ENCODE measurements at regions not wholly inside any gene's neighbourhood (a gene's known extent, or its start where the extent isn't known, plus 50 kb on each side); places are given as distances from the start of the nearest gene placed in this dataset.

DNA sequence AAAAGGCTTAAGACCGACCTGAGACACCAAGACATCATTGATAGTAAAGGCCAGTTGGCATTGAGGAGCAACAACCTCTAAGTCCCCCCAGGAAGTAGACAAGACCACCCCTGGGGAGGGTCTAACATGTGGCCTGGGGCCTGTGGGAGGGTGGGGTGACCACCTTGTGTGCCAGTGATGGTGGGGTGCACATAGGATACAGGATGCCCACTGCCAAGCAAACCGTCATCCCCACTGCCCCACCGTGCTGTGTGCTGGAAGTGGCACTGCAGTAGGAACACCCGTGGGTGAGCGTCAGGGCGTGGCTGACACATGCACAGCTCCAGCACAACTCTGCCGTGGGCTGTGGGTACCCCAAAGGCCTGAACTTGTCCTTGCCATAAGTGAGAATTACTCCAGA is 84.3 kb upstream of the LGALSL start:
- no peak for DNase-seq (ENCODE audit: low spot score)

DNA sequence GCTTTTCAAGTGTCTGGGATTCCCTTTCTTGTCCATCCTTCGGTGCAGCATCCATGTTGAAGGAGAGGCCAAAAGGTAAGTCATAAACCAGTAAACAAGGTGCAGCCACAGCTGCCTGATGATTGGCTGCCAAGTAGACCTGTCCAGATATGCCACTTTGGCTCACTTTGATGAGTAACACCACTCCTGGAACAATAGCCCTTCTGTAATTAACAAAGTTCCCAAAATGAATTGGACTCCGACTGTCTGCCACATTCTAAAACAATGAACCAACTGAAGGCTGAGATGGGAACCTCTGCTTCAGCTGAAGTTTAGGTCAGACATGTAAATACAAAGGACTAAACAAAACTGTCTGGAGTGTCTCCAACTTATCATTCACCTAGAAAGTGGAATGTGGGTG is 82.2 kb upstream of the LGALSL start:
- peak; percentile 12 for DNase-seq (ENCODE audit: low spot score)

DNA sequence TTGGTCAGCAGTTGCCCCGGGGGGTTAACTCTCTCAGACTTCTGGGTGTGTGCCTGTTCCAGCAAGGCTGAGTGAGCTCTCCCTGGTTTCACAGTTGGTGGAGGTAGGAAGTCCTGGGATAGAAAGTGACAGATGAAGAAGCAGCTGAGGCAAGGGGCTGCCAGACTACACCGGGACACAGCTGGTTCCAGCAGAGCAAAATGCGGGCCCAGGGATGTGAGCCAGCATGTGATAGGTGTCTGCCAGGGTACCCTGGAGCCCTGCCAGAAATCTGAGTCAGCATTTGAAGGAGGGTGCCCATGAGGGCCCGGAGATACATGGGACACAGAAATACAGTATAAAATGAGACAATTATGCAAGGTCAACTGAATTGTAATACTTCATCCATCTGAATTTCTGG is 79.3 kb upstream of the LGALSL start:
- no peak for DNase-seq (ENCODE audit: low spot score)

DNA sequence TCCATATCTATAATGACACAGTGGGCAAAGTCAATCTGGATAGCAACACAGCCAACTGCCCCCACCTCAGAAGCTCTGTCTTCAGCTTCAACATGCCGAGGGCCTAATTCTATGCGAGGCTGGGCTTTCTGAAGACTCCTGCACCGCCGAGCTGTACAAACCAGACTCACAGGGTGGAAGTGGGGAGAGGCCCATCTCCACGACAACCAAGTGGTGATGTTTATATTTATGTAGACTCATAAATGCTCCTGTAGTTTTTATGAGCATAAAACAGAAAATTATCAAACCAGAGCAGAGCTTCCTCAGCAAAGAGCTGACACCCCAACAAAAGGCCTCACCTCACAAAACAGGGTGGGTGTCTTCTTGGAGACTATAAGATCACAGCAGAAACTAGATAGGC is 77.0 kb upstream of the LGALSL start:
- DNase-seq (ENCODE audit: low spot score): peak; percentile 48

DNA sequence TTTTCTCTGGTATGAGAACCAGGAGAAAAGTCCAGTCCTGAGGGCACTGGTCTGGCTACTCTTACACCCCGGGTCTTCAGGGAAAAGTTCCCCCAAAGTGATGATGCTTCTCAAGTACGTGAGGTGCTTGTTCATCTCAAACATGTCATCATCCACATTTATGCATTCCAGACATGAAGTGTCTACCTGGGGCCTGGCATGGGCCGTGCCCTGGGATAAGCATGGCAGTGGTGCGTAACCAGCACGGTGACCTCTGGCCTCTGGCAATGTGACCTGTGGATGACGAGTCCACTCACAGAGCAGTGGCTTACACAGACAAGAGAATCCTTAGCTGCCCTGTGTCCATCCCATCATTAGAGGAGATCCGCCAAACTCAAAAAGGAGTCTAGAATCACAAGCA is 74.8 kb upstream of the LGALSL start:
- DNase-seq (ENCODE audit: low spot score): no peak

DNA sequence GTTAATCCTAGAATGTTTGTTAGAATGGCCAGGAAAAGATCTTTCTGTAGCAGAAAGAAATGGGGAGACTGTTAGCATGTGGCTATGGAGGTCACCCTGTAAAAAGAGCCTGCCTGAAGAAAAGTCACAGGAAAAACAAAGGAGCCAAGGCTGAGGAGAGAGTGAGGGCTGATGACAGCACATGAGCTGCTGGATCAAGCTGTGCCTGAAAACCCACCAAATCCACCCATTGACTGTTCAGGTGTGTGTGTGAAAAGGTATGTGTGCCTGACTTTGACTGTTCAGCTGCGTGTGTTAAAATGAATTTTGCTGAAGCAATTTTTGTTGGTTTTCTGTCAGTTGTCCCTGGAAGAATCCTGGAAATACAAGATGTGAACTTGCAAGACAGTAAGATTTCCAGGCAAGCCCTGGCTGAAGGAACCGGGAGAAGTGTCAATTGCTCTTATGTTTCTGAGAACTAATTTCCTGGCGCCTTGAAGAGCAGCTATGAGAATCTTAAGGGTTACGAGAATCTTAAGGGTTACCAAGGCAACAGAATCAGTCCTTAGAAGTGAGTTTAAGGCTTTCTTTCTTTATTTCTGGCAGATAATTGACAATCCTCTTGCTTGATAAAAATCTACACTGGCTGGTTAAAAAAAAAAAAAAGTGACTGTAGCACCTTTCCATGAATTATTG is 73.0 kb upstream of the LGALSL start:
- no peak for DNase-seq (ENCODE audit: low spot score)

DNA sequence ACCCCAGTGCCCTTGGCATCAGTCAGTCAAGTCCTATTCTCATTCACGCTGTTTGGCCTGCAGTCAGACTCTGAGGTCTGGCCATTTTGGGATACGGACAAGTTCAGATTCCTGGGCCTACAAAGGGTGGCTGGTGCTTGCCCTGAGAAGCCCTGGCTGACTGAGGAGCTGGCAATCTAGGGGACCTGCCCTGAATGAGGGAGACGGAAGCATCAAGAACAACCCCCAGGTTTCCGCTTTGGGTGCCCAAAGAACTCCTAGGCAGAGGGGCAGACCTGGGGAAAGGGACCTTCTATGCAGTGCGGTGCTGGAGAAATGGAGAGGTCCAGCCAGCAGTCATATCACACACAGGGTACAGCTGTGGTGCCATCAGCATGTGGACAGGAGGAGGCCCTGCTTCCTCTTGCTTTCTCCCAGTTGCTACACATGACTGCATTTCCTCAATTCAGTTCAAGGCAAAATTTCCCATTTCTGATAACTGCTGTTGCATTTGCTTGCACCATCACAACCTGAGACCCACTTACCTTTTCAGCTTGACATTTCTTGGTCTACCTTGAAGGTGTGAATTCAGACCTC is 70.9 kb upstream of the LGALSL start:
- DNase-seq (ENCODE audit: low spot score): no peak

DNA sequence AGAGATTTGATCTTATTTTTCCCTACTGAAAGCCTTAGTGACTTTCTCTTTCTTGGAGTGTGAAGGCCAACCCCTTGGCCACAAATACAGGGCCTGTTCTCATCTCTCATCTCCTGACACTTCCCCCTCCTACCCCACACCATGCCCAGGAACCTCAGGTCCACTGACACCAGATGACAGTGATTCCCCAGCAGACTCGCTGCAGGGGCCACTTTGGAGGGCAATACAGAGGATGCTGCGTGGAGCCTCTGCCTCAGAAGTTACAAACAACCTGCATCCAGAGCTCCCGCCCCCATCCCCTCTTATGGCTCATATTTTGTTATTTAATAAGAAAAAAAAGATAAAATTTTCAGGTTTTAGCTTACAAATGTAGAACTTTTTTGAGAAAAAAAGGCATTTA is 70.1 kb upstream of the LGALSL start:
- DNase-seq (ENCODE audit: low spot score): no peak

DNA sequence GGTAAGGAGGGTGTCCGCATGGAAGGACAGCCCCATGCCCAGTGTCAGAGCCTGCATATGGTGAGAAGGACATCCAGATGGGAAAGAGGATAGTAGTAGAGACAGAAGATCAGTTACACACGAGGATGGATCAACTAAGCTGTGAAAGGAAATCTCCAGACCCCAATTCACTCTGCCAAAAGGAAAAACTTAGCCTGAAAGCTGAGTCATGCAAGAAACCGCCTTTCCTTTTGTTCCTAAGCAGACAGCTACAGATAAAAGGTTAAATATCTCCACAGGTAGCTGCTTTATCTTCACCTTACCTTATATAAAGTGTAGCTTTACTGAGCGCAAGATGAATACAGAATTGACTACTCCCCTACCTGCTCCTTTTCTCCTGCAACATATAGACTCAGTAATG is 67.3 kb upstream of the LGALSL start:
- no peak for DNase-seq (ENCODE audit: low spot score)

DNA sequence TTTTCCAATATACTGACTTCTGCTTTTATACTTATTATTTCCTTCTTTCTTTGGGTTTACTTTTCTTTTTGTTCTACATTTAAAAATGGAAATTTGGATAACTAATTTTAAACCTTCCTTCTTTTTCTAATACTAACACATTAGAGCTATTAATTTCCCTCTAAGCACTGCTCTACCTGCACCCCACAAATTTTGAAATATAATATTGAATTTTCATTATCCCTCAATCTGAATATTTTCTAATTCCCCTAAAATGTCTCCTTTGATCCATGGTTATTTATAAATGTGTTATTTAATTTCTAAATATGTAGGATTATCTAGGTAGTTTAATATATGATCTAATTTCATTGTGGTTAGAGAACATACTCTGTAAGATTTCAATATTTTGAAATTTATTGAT is 63.4 kb upstream of the LGALSL start:
- no peak for DNase-seq (ENCODE audit: low spot score)

DNA sequence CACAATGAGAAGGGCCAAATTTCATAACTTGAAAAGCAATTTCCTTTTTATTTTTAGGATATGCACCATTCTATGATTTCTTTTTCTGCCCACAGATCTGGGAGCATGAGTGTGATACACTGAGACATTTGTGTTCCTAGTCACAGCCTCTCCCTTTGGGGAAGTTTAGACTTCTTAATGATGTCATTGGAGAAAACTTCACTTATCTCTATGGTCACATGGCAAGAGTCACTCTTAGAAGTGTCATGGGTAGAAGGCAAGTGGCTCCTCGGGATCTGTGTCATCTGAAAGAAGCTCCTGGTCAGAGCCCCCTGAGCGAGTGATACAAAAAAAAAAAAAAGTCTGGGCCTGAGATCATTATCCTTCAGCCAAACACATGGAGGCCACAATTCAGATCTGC is 62.5 kb upstream of the LGALSL start:
- no peak for DNase-seq (ENCODE audit: low spot score)

DNA sequence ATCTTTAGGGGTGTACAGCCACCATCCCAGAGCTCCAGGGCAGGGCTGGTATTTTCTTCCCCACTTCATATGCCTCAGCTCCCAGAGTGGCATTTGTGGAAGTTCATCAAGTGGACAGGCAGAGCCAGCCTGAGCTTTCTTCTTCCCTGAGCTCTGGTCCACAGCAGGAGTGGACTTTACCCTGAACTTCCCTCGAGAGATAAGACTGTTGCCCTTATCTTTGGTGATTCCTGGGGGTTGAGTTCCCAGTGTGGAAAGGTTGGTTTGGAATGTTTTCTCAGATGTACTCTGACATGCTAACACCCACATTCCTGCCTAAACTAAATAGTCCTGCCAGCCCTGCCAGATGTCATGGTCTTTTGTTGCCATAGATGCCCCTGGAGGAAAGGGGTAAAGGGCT is 62.0 kb upstream of the LGALSL start:
- no peak for DNase-seq (ENCODE audit: low spot score)

DNA sequence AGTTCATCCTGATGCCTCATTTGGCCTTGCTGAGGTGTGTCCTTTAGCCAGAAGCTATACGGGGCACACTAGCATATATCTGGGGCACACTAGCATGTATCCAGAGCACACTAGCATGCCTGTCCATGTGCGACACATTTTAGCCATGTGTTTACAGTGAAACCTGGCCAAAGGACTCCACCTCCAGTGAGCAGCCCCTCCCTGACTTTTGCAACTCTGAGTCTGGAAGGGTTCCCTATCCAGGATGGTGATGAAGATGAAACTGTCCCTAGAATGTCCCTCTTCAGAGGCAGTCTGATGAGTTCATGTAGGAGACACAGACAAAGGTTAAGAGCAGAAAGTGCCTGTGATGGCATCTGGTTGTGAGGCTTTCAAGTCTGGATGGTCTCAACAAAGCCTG is 61.4 kb upstream of the LGALSL start:
- no peak for DNase-seq (ENCODE audit: low spot score)

DNA sequence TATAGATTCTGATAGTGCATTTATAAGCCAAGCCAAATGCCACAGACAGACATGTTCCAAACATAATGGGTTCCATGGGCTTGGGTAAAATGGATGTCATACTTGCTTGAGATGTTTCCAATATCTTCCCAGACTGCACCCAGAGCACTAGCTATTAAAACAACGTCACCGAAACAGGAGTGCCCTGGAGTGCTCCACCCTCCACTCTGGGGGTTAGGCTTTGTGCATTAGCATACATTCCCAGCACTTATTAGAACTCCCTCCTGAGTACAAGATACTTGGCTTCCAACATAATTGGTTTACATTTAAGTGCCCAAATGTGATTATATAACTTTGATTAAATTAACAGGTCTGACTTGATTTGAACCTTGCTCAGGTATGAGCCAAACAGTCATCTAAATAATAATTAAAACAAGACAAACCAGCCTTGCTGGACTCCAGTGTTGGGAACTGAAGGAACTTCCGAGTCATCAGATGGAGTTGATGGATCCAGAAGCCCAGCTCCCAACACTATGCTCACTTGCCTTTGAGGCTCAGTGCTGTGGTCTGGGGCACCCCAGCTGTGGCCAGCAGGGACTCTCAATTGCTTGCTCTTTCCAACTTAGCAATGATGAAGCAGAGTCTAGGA is 60.5 kb upstream of the LGALSL start:
- DNase-seq (ENCODE audit: low spot score): no peak

DNA sequence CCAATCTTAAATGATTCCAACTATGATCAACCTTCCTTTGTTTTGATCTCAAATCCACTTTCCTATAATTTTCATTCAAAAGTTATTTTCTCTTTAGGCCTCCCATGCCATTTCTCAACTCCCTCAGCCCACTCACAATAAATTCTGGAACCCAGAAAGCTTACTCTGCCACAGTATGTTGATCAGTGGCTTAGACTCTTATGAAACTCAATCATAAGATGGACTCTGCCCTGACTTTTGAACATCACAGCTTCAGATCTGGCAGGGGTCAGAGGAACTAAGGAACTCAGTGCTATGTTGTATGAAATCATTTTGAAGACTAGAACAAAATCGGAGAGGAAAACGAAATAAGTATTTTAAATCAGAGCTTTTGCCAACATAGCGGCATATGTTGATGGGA is 59.8 kb upstream of the LGALSL start:
- no peak for DNase-seq (ENCODE audit: low spot score)

DNA sequence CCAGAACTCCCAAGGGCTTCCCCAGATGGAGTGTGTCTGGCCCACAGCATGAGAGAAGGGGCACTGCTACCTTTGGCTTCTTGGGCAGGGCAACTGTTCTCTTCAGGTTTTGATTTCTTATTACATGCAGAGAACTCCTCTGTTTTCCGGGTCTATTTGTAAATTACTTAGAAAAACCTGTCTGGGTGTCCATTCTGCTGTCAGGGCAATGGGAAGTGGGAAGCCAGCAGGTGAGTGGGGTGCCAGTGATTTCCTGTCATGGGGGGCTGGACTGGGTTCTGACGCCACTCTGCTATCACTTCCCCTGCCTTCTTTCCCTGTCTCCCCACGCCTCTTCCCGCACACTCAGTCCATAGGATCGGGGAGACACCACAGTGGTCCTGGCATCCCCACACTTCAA is 58.0 kb upstream of the LGALSL start:
- DNase-seq (ENCODE audit: low spot score): no peak

DNA sequence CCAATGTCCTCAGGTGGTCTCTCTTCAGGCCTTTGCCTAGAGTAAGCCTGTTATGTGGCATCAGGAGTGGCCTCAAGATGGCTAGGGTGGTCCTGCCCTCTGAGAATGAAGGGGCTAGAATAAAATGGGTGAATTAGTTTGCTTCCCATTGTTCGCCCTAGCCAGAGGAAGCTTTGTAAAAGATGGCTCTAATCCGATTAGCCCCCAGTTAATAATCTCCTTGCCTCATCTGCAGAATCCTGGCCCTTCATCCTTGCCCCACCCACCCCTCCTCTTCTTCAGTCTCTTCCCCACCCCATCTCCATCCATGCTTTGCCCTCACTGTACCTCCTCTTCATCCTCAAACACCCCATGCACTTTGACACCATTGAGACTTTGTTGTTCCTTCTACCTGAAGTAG is 57.4 kb upstream of the LGALSL start:
- no peak for DNase-seq (ENCODE audit: low spot score)

DNA sequence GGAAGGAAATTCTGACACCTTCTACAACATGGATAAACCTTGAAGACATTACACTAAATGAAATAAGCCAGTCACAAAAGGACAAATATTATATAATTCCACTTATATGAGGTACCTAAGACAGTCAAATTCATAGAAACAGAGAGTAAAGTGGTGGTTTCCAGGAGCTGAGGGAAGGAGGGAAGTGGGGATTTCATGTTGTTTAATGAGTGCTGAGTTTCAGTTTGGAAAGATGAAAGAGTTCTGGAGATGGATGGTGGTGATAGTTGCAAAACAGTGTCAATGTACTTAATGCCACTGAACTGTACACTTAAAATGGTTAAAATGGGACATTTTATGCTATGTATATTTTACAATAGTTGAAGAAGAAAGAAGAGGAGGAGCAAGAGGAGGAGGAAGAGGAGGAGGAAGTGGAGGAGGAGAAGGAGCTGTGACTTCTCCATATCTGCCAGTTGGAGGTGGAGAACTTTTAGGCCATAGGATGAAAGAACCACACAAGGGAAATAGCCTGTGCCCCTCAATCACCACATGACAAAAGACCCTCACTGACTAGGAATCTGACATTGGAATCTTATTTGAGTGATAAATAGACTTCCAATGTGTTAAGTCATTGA is 55.3 kb upstream of the LGALSL start:
- DNase-seq (ENCODE audit: low spot score): no peak

DNA sequence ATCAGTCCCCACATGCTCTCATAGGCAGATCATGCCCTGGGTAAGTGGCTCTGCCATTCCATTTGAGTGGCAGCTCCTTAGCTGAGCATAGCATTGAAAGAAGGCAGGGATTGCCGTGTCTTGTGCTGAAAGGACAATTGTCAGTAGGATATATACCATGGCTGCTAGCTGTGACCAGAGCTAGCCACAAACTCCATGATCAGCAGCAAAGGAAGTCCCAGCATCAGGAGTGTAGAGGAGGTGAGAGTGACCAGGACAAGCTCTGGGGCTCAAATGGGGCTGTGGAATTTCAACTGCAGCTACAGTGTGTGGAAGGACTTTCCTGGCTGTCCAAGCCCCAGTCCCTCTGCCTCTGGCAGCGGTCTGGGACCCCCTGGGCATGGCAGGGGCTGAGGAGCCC is 54.4 kb upstream of the LGALSL start:
- DNase-seq (ENCODE audit: low spot score): no peak

DNA sequence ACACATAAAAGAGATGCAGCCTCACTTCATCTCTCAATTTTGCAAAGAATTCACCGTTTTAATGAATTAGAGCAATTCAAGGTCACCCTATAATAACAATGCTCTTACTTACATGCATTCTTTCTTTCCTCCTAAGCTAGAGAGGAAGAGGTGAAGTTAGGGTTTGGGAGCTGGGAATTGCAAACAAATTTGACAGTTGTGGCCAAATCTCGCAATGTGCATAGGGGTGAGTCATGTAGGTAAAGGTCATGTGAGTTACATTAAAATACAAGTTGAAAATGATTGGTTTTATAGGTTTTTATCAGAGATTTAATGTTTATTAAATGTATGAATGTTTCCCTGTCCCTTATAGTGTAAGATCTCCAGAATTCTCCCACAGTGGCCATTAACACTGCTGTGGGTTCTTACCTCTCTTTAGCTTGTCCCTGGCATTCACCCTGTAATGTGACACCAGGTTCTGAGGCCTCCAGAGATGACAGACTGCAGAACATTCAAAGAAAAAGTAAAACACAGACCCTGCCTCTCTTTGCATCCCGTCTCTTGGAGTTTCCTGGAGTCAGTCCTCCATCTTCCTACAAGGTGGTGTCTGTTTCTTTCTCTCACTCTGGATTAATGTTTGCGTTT is 53.7 kb upstream of the LGALSL start:
- DNase-seq (ENCODE audit: low spot score): peak; percentile 10

DNA sequence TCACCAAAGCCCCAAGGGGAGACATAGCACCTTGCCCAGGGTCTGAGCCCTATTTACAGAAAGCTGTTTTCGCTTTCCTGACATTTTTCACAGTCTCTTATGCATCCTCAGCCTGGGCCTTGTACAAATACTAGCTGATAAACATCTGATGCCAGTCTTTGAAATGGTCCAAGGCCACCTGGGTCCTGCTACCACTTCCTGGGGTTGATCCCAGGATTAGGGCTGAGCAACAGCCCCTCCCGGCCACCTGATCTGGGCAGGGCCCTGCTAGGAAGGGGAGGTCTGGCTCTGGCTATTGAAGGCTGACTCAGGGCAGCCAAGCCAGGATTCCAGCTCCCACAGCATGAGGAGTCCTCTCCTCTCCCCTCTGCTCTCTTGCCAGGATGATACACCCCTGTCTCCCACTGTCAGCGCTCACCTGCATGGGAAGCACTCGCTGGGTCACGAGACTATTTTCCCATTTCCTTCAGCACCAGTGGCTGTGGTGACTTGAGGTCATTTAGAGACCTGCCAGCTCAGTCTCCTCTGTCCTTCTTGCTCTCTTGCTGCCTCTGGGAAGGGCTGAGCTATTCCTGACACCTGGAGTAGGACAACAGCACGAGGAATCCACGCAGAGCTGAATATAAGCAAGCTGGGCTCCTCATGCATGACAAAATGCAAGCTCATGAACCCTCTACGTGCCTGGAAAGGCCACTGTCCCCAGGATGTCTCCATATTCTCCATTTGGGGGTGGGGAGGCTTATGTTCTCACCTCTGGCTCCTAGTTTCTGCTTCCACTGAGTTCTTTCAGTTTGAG is 53.0 kb upstream of the LGALSL start:
- DNase-seq (ENCODE audit: low spot score): peak; percentile 57

DNA sequence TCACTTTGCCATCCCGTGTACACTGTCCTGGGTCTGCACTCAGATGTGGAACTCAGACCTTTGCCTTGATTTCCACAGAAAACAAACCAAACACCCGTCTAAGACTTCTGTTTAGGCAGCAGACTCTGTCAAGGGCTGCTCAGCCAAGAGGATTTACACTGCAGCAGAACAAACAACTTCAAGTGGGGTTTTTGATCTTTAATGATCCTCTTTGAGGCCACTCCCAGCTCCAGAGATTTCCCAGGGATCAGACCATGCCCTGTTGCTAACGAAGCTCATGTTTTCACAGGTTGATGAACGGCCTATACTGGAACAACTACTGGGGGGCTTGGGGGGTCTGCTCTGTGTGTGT is 52.5 kb upstream of the LGALSL start:
- DNase-seq (ENCODE audit: low spot score): peak; percentile 53
